Activated CD4-positive, alpha-beta T cell treated with anti-CD3 and anti-CD28 coated beads for 24 hours (primary cell): ENCODE measurements at regions not wholly inside any gene's neighbourhood (a gene's known extent, or its start where the extent isn't known, plus 50 kb on each side); places are given as distances from the start of the nearest gene placed in this dataset.
"Not testable (repeated sequence)": the region's sequence is repeated elsewhere in the genome, so short reads cannot be mapped to it uniquely, and the experiment has no call there.

Experiments
- DNase-seq, 2 donors: peaks; one replicate each; pipeline ENCODE4 v3.0.0-alpha.2; 2020; ENCODE audit warnings: low read depth in 2 of 2

- DNase-seq, result no peak
Measured at GRCh38 chr2:128613876-128614275, 295.2 kb upstream of the HS6ST1 start.

- DNase-seq, result not testable (repeated sequence)
Measured at GRCh38 chr2:128614907-128615306, 296.2 kb upstream of the HS6ST1 start.

GRCh38 chr2:128615571-128615970, 296.9 kb upstream of the HS6ST1 start:
- no peak for DNase-seq

- no peak for DNase-seq
Measured at GRCh38 chr2:128617029-128617590, 298.4 kb upstream of the HS6ST1 start.

GRCh38 chr2:128617661-128618060, 299.0 kb upstream of the HS6ST1 start:
- DNase-seq, result no peak

GRCh38 chr2:128618642-128619041, 300.0 kb upstream of the HS6ST1 start:
- no peak for DNase-seq

GRCh38 chr2:128619471-128620325, 301.0 kb upstream of the HS6ST1 start:
- DNase-seq, result no peak

GRCh38 chr2:128621074-128621473, 302.4 kb upstream of the HS6ST1 start:
- DNase-seq, result no peak

- no peak for DNase-seq
Measured at GRCh38 chr2:128622371-128622770, 303.7 kb upstream of the HS6ST1 start.

- DNase-seq, result no peak
Measured at GRCh38 chr2:128622955-128623620, 304.4 kb upstream of the HS6ST1 start.

GRCh38 chr2:128623776-128624761, 305.4 kb upstream of the HS6ST1 start:
- no peak for DNase-seq

GRCh38 chr2:128624956-128625355, 306.3 kb upstream of the HS6ST1 start:
- no peak for DNase-seq

- no peak for DNase-seq
Measured at GRCh38 chr2:128625421-128625820, 306.8 kb upstream of the HS6ST1 start.

GRCh38 chr2:128625963-128626759, 307.5 kb upstream of the HS6ST1 start:
- DNase-seq, result no peak

- DNase-seq, result no peak
Measured at GRCh38 chr2:128626760-128627511, 308.3 kb upstream of the HS6ST1 start.

GRCh38 chr2:128628206-128628605, 309.5 kb upstream of the HS6ST1 start:
- no peak for DNase-seq

- no peak for DNase-seq
Measured at GRCh38 chr2:128628996-128629395, 310.3 kb upstream of the HS6ST1 start.

GRCh38 chr2:128630974-128631697, 312.5 kb upstream of the HS6ST1 start:
- DNase-seq, result no peak
